ENCODE measurements at regions not wholly inside any gene's neighbourhood (a gene's known extent, or its start where the extent isn't known, plus 50 kb on each side); places are given as distances from the start of the nearest gene placed in this dataset.

DNA sequence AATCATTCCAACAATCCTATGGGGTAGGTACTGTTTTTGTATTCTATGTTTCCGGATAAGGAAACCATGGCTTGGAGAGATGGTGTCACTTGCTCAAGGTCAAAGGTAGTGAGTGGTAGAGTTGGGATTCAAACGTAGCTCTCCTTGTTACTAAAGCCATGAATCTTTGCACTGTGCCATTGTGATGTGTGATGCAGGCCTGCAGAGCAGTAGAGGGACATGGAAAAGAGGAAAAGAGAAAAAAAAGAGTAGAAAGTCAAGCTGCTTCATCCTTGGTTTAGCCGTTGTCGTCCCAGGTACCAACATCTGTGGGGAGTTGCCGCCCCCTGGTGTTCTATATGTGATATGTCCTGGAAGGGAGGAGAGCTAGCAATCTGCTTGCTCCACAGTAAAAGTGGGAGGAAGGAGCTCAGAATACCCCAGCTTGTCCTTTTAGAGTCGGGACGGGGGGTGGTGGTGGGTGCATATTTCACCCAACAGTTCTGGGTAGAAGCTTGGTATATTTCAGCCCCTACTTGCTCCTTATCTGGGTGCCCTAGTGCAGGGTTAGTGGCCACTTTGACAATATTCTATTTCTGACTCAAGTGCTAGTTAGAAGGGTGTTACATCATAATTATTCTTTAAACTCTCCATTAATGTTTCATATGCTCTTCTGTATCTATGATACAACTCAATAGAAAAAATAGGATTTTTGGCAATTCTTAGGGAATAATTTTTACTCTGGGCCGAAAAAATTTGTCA is 98.4 kb downstream of the EBNA1BP2 start:
- no TSS peak for BruUV-seq (replicated peaks)
- DNase-seq (ENCODE audit: low read depth, low spot score) (peak; percentile 61), ATAC-seq (peak; percentile 95)
- CTCF ChIA-PET: interaction anchor here (0.6 to 5.8 kb wide), 47 partner anchors 9 to 495 kb away, joined by 3 to 267 read pairs (median 4); partner anchors contain the start of genes C1orf210, C1orf50, CFAP57 and EBNA1BP2
- Histone ChIP-seq H3K4me1 (ENCODE audit: control insufficient read depth in 1 of 2, insufficient read depth in 2 of 2, low read length in 2 of 2) (peaks cover 9 to 42% of the 10 kb centered on the region in 2 experiments; a peak in 3 of 4 replicates), H3K9ac (ENCODE audit: low read length) (no peak overlapping the region), H3K9me2 (ENCODE audit: insufficient read depth) (no peaks in the 10 kb centered on the region), H3K27me3 (ENCODE audit: insufficient read depth, low read length) (no peaks in the 10 kb centered on the region), H3K79me2 (ENCODE audit: insufficient read depth, low read length) (no peaks in the 10 kb centered on the region), H4K20me1 (ENCODE audit: insufficient read depth) (no peaks in the 10 kb centered on the region), H3K4me2 (ENCODE audit: low read length) (no peak overlapping the region), H3K27ac (ENCODE audit: low read depth, low read length) (no peak overlapping the region), H3K9me3 (ENCODE audit: control insufficient read depth in 1 of 2, insufficient read depth in 1 of 2, low read depth in 1 of 2, low read length in 2 of 2) (no peaks in the 10 kb centered on the region), H3K4me3 (replicated peaks in 1 of 2; ENCODE audit: low read depth in 1 of 2, low read length in 2 of 2) (no peak overlapping the region), H3K36me3 (ENCODE audit: control insufficient read depth in 1 of 2, insufficient read depth in 2 of 2, low read length in 2 of 2) (no peaks in the 10 kb centered on the region), H2AFZ (ENCODE audit: low read depth, low read length, poor library complexity, severe bottlenecking) (peak overlapping the region; percentile 96)
- POLR2A ChIA-PET: interaction anchor here (0.7 to 1.7 kb wide), 8 partner anchors 119 to 295 kb away, joined by 3 to 16 read pairs (median 4); no protein-coding TSS in a partner anchor
- TF ChIP-seq ZNF274 (IDR thresholded peaks at IDR 0.05; ENCODE audit: low read depth, low read length): no peak
- TF ChIP-seq ZBTB33 (IDR thresholded peaks at IDR 0.05; ENCODE audit: extremely low read depth, insufficient replicate concordance, low read length): no peak
- TF ChIP-seq, protein P1, sequence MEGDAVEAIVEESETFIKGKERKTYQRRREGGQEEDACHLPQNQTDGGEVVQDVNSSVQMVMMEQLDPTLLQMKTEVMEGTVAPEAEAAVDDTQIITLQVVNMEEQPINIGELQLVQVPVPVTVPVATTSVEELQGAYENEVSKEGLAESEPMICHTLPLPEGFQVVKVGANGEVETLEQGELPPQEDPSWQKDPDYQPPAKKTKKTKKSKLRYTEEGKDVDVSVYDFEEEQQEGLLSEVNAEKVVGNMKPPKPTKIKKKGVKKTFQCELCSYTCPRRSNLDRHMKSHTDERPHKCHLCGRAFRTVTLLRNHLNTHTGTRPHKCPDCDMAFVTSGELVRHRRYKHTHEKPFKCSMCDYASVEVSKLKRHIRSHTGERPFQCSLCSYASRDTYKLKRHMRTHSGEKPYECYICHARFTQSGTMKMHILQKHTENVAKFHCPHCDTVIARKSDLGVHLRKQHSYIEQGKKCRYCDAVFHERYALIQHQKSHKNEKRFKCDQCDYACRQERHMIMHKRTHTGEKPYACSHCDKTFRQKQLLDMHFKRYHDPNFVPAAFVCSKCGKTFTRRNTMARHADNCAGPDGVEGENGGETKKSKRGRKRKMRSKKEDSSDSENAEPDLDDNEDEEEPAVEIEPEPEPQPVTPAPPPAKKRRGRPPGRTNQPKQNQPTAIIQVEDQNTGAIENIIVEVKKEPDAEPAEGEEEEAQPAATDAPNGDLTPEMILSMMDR (IDR thresholded peaks at IDR 0.05 in 2 of 3, conservative IDR thresholded peaks at IDR 0.05 in 1 of 3; ENCODE audit: borderline replicate concordance in 1 of 3, insufficient read depth in 1 of 3, low read depth in 2 of 3, low read length in 2 of 3): peak; percentile 78 to 95 (median 88)
- no peak for TF ChIP-seq SIN3A (IDR thresholded peaks at IDR 0.05; ENCODE audit: low read depth)
- TF ChIP-seq, protein P2, sequence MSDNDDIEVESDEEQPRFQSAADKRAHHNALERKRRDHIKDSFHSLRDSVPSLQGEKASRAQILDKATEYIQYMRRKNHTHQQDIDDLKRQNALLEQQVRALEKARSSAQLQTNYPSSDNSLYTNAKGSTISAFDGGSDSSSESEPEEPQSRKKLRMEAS (IDR thresholded peaks at IDR 0.05): no peak
- TF ChIP-seq, protein P3, sequence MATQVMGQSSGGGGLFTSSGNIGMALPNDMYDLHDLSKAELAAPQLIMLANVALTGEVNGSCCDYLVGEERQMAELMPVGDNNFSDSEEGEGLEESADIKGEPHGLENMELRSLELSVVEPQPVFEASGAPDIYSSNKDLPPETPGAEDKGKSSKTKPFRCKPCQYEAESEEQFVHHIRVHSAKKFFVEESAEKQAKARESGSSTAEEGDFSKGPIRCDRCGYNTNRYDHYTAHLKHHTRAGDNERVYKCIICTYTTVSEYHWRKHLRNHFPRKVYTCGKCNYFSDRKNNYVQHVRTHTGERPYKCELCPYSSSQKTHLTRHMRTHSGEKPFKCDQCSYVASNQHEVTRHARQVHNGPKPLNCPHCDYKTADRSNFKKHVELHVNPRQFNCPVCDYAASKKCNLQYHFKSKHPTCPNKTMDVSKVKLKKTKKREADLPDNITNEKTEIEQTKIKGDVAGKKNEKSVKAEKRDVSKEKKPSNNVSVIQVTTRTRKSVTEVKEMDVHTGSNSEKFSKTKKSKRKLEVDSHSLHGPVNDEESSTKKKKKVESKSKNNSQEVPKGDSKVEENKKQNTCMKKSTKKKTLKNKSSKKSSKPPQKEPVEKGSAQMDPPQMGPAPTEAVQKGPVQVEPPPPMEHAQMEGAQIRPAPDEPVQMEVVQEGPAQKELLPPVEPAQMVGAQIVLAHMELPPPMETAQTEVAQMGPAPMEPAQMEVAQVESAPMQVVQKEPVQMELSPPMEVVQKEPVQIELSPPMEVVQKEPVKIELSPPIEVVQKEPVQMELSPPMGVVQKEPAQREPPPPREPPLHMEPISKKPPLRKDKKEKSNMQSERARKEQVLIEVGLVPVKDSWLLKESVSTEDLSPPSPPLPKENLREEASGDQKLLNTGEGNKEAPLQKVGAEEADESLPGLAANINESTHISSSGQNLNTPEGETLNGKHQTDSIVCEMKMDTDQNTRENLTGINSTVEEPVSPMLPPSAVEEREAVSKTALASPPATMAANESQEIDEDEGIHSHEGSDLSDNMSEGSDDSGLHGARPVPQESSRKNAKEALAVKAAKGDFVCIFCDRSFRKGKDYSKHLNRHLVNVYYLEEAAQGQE (IDR thresholded peaks at IDR 0.05; ENCODE audit: low read depth): no peak
- TF ChIP-seq CBX3 (IDR thresholded peaks at IDR 0.05; ENCODE audit: low read depth): no peak
- no peak for TF ChIP-seq TCF7L2 (IDR thresholded peaks at IDR 0.05; ENCODE audit: borderline replicate concordance, extremely low read depth, insufficient read depth, insufficient read length)
- TF ChIP-seq YY1 (IDR thresholded peaks at IDR 0.05; ENCODE audit: extremely low read depth, insufficient replicate concordance, low read depth, low read length): peak; percentile 32
- TF ChIP-seq SRF (IDR thresholded peaks at IDR 0.05; ENCODE audit: low read depth): no peak
- TF ChIP-seq EGR1 (IDR thresholded peaks at IDR 0.05; ENCODE audit: low read depth): no peak
- peak; percentile 99 for TF ChIP-seq RAD21 (IDR thresholded peaks at IDR 0.05; ENCODE audit: low read depth)
- intact Hi-C loops (cut with micrococcal nuclease): loop anchor here (1.0 to 10.0 kb wide), 4 partner anchors 142 to 499 kb away; no protein-coding TSS in a partner anchor
- RAD21 ChIA-PET (ENCODE audit: low non-redundant PET in 1 of 2, low total read pairs in 2 of 2, uncharacterized antibody in 2 of 2, unreplicated experiment in 2 of 2): interaction anchor here (0.6 to 4.0 kb wide), 38 partner anchors 10 to 496 kb away, joined by 3 to 86 read pairs (median 4); partner anchors contain the start of genes C1orf50 (in 2 of the 2), P3H1 (in 2 of the 2), ZNF691 (in 2 of the 2) and ERMAP (in 1 of the 2)

All from HCT116 (cell line).